Astrocyte (in vitro differentiated cells and primary cell): ENCODE measurements at regions not wholly inside any gene's neighbourhood (a gene's known extent, or its start where the extent isn't known, plus 50 kb on each side); places are given as distances from the start of the nearest gene placed in this dataset.
A peak's percentile ranks its signal among the peaks of the same experiment; 100 is the strongest.

Source experiments
- CTCF ChIP-seq: IDR thresholded peaks from 2 replicates; pipeline ENCODE4 v1.5.1; 2011; ENCODE audit warnings: low read depth, mild to moderate bottlenecking, inconsistent platforms, low read length, moderate library complexity; ENCODE audit not compliant: insufficient read depth
- EZH2 ChIP-seq: IDR thresholded peaks from 2 replicates; pipeline ENCODE4 v1.6.1; 2012; ENCODE audit warnings: mild to moderate bottlenecking, low read length, inconsistent platforms; ENCODE audit not compliant: insufficient read depth

GRCh38 chr3:13229273-13229949 is 156.2 kb upstream of the IQSEC1 start:
- TF ChIP-seq CTCF, result peak; percentile 20
- no peak for TF ChIP-seq EZH2
